HG03060 (cell line): ENCODE measurements at regions not wholly inside any gene's neighbourhood (a gene's known extent, or its start where the extent isn't known, plus 50 kb on each side); places are given as distances from the start of the nearest gene placed in this dataset.

Experiments
- ATAC-seq: cut with Tn5 transposase; IDR thresholded peaks from one replicate; pipeline ENCODE4 v1.9.1; 2021; ENCODE audit warnings: low read depth, moderate number of reproducible peaks; ENCODE audit not compliant: unreplicated experiment

DNA sequence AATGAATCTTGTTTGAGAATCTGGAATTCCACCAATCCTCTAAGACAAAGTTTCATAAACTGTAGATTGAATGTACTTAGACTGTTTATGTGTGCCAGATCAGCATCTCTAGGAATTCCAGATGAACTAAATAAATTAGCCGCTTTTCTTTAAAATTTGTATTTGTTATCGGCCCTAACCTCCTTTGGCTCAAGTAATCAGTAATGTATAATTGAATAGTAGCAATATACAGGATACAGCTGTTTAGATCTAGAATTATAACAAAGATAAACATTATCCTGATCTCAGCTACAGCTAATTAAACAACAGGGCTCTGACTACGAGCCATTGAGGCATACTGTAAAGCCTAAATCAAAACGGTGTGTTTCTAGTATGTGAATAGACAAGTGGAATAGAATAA is 120.3 kb downstream of the CYB561 start:
- ATAC-seq = no peak

DNA sequence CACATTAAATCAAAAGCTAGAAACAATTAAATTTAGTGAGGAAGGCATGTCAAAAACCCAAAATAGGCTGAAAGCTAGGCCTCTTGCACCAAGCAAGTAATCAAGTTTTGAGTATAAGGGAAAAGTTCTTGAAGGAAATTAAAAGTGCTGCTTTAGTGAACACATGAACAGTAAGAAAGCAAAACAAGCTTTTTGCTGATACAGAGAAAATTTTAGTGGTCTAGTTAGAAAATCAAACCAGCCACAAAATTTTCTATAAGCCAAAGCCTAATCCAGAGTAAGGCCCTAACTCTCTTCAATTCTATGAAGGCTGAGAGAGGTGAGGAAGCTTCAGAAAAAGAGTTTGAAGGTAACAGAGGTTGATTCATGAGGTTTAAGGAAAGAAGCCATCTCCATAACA is 116.2 kb downstream of the CYB561 start:
- no peak for ATAC-seq

DNA sequence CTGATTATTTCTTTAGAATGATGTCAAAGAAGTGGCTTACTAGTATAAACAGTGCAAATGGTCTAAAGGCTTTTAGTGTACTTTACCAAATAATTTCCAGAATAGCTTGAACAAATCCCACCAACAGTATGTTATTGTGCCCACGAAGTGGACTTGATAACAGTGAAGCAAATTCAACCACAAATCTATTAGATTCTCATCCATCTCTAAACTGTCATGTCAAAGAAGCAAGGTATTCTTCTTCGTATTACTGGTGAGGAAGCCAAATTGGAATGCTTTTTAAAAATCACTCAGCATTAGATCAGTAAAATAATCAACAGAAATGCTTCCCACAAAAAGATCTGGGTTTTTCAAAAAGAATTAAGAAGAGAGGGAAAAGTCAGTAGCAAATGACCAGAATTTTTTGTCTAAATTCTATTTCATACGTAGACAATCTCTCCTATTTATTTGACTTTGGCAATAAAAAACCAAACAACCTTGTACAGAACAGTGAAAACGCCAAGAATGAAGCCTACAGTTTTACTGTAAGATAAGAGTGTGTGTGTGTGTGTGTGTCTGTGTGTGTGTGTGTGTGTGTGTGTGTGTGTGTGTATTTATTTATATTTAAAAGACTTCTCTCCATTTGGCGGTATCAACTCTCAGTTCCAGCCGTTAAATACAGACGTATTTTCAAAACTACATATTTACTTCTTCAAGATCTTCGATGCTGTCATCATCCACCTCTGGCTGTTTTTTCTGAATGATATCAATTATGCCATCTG is 114.6 kb downstream of the CYB561 start:
- no peak for ATAC-seq

DNA sequence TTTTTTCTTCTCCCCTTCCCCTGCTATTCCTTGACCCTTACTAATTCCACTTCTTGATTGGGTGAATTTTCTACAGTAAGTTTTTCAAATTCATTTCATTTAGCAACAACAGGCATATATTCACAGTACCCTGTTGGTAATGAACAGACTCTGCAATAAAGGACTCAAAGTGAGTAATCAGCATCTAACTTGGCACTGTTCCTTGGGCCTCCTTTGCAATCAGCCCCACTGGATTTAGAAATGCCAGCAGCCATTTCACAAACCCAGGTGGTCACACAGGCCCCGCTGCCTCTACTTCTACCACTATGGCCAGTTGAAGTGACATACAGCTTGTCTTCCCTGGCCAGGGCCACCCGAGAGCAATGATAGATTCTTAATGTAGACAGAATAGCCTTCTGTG is 113.8 kb downstream of the CYB561 start:
- ATAC-seq = no peak

DNA sequence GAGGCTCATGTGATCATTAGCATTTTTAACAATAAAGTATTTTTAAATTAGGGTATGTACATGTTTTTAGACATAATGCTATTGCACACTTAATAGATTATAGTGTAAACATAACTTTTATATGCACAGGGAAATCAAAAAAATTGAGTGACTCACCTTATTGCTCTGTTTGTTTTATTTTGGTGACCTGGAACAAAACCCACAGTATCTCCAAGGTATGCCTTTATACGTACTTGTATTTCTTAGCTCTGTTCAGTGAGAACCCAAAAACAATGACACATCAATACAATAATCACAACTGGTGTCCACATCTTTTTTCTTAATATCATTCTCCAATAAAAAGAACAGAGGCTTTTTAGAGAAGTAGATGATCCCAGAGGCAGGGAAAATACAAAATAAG is 112.2 kb downstream of the CYB561 start:
- ATAC-seq = no peak

DNA sequence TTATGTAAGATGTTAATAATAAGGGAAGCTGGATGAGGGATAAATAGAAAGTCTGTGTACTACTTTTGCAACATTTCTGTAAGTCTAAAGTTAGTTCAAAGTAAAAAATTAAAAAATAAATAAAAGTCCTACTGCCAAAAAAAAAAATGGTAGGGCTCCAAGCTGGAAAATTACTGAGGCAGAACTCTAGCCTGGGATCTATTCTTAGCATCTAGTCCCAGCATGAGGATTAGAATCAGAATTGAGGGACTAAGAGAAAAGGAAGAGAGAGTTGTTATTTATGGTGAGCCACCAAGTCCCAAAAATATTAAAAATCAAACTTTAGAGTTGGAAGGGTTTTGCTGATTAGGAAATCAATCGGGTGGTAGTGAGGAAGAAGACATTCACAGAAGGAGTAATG is 110.3 kb downstream of the CYB561 start:
- no peak for ATAC-seq

DNA sequence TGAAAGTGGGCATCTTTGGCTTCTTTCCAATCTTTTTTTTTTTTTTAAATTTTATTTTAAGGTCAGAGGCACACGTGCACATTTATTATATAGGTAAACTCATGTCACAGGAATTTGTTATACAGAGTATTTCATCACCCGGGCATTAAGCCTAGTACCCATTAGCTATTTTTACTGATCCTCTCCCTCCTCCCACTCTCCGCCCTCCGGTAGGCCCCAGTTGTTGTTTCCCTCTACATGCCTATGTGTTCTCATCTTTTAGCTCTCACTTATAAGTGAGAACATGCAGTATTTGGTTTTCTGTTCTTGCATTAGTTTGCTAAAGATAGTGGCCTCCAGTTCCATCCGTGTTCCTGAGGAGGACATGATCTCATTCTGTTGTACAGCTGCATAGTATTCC is 108.5 kb downstream of the CYB561 start:
- no peak for ATAC-seq

DNA sequence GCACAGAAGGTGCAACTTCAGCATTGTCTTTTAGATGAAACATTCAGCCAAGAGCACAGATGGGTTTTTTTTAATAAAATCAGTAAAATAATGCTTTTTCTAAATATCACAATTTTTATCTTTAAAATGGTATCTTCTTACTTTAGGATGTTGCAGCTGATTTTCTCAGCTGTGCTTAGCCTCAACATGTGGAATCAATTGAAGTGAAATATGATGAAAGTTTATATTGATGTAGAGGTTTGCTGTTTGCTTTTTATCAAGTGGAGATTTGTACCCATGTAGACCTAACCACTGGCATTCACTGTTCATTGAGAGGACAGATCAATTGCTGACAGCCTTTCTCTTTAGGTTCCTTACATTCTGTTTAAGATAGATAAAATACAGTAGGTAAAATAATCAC is 107.8 kb downstream of the CYB561 start:
- ATAC-seq = no peak

DNA sequence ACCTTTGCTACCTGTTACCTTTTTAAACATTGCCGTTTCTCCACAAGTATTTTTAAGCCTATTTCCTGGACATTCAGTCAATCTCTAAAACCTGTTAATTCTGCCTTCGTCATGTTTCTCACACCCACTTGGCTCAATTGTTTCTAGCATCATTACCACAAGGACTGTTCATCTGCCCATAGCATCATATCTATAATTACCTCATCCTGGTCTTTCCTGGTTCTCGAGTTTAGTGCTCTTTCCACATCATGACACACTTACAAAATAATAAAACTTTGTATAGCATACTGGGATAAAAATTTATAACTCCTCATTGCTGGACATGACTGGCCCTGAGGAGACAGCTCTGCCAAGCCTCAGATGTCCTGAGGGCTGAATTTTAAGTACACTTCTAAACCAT is 104.8 kb downstream of the CYB561 start:
- no peak for ATAC-seq

DNA sequence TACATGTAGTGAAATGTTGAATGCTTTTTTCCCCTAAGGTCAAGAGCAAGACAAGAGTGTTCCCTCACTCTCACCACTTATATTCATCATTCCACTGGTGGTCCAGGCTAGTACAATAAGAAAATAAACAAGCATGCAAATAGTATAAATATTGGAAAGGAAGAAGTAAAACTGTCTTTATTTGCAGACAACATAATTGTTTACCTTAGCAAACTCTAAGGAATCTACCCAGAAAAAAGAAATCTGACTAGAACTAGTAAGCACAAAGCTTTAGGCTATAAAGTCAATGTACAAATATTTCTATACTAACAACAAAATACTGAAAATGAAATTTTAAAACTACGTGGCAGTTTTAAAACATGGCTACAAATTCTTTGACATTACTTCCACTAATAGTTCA is 101.7 kb downstream of the CYB561 start:
- no peak for ATAC-seq

DNA sequence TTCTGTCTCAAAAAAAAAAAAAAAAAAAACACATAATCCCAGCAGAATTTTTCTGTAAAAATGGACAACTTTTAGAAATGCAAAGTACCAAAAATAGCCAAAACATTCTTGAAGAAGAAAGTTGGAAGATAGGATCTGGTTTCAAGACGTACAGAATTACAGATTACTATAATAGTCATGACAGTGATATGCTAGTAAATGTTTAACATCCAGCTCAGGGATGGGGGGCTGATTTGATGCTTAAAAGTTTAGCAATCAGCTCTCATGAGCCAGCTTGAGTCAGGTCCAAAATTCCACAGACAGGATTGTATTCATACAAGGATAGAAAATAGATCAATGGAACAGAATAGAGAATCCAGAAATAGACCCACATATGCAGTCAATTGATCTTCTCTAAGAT is 100.5 kb downstream of the CYB561 start:
- ATAC-seq = no peak

DNA sequence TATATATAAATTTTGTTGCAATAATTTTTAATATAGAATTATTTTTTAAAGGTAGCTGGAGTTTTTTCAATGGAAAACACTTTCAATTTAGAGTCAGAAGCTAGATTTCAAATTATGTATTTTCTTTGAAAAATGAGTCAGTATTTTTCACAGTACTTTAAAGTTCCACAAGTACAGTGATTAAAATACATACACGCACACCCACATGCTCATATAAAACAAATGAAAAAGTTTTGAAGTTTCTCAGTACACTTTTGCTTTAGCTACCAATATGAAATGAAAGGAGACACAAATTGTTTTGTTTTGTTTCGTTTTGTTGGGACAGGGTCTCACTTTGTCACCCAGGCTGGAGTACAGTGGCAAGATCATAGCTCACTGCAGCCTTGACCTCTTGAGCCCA is 98.6 kb downstream of the CYB561 start:
- ATAC-seq = no peak

DNA sequence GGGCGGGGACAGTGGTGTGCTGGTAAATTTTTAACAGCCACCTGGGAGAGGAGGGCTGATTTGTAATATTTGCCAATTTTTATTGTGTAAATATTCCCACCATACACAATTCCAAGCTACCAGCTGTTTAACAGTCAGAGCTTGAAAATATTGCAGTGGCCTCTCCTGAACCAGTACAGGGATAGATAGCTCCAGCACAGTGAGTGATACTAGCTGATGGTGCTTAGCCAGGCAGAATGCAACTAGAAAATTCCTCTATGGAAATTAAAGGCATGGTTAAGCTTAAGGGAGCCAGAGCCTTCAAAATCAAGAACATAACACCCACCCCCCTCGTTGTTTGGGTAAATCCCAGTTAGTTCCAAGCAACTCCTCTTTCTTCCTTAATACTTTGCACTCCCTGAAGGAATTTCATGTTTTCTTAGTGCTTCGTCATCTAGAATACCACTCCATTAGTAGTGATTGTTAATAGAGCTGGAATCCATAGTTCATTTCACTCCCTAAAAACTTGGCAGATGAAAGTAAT is 96.6 kb downstream of the CYB561 start:
- ATAC-seq = no peak

DNA sequence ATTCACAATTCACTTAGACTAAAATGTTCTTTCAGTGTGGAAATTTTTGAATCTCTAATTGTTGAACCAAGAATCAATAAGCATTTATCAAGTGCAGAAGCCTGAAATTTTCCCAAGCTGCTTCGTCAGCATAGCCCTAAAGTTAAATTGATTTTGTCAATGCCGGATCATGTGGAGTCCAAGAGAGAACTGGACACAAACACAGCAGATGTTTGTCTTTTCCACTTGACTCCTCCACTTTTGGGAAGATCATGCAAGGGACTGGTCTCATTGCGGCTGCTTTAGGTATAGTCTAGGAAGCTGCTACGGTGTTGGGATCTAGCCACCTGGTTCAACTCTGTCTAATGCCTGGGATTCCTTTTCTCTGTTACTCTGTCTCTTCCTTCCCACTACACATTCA is 95.7 kb downstream of the CYB561 start:
- ATAC-seq = no peak

DNA sequence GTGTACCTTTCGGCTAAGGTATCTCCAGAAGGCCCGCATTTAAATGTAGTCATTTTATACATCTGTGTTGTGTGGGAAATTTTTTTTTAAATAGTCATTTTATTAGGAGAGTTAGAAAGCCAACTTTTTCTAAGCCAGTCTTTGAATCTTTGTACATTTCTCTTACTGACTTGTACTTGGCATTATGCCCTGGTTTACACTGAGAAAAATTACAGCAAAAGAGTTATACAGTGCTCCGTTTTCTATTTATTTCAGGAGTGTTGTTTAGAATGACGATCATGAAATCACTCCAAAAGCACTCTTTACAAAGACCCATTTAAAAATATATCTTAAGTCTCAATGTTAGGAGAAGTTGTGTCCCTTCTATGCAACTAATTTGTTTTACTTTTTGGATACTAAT is 91.8 kb downstream of the CYB561 start:
- no peak for ATAC-seq

DNA sequence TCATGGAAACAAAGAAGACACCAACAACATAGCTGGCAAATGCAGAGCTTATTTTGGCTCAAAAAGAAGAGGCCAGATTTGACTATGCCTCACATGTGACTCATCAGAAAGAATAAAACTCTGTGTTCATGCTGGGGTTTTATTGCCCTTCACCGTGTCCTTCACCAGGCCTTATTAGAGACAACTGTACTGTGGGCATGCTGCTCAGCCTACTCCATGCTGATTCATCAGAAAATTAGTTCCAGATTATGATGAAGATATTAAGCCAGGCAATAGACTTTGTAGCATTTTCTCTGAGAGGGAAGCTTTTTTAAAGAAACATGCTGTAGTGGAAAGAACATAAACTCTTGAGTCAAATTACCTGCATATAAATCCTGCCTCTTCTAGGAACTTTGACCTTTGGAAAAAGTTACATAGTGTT is 89.8 kb downstream of the CYB561 start:
- ATAC-seq = no peak

DNA sequence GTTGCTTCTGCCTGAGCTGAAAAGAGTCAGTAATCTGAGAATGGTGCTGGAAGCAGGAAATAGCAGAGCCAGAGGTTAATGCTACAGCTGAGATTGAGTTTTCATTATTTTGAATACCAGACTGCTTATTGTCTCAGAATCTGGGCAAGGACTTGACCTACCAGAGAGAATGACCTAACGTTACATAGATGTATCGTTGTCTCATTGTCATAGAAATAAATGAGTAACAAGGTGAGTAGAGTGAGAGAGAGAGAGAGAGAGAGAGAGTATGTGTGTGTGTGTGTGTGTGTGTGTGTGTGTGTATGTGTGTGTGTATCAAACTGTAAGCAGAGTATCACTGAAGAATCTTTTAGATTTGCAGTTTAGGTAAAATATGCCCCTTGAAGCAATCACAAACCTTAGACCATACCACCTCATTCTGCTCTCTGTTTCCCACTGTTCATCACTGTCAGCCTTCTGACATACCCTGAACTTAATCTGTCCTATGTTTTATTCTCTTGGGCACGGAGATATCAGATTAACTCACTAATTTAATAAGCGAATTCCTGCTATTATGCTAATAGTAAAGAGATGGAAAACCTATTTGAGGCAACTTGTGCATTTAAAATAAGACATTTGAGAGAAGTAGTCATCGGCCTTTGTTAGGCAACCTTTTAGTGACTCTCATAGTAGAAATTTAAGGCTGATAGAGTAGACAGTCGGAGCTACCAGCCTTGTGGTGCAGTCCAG is 87.8 kb downstream of the CYB561 start:
- ATAC-seq = no peak

DNA sequence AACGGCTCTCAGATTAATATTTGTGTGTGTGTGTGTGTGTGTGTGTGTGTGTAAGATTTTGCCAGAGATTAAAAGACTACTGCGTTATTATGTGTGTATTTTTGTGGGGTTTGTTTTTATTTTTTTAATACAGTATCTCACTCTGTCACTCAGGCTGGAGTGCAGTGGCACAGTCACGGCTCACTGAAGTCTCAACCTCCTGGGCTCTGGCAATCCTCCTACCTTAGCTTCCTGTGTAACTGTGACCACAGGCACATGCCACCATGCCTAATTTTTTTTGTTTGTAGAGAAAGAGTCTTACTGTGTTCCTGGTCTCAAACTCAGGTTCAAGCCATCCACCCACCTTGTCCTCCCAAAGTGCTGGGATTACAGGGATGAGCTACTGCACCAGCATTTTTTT is 87.2 kb downstream of the CYB561 start:
- ATAC-seq = no peak

DNA sequence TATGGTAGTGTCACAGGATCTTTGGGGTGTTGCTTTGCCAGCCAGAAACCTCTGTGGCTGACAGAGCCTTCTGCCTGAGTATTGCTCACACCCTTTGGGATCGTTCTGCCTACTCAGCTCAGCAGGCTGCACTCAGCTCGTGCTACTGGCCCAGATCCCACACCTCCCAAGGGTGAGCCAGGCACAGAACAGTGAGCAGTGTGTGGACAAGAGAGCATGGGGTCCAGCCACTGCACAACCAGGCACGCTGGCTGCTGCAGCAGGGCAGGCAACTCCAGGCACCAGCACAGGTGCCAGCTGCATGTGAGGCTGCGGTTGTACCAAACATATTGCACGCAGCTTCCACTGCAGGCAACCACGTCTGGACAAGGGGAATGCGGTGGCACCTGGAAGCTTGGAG is 84.9 kb downstream of the CYB561 start:
- no peak for ATAC-seq

DNA sequence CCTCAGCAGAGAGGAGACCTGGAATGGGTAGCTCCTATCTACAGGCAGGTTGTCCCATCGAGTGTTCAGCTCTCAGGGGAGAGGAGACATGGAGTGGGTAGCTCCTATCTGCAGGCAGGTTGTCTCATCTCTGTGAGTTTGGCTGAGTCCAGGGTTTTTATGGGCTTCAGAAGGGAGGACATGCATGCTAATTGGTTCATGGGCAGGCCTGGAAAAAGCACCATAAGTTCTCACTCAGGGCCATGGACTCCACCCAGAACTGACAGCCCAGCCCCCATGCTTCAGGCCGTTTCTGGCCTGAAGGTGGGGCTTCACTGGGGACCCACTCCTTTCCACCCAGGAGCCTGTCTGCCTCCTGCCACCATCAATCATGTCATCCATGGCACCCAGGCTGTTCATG is 84.0 kb downstream of the CYB561 start:
- ATAC-seq = no peak

DNA sequence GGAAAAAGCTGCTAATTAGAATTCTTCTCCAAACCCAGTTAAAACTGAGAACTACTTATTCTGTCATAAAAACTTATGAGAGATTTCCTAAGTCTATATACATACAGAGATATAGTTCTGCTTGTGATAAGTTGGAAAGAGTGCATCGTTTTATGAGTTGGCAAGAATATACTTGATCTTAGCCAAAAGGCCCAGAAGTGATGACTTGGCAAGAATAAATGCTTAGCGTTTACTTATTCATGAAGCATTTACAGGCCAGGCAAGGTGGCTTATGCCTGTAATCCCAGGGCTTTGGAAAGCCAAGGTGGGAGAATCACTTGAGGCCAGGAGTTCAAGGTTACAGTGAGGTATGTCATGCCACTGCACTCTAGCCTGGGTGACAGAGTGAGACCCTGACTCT is 81.7 kb downstream of the CYB561 start:
- ATAC-seq = no peak

DNA sequence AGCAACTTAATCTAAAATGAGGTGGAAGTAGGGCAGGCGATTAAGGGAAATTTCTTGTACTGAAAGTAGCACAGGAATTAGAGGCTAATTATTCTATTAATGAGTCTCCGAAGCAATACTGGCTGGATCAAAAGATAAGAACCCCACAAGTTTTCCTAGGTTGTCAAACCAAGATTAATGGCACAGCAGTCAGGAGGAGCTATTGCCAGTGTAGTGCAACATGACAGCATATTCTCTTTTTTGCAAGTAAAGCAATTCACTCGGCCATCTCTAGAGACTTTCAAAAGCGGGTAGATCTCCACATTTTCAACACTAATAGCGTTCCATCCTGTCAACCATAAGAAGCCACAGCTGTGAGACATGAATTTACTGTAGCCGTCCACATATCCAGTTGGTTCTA is 81.2 kb downstream of the CYB561 start:
- ATAC-seq = no peak
